GM18870 (cell line): ENCODE measurements at regions not wholly inside any gene's neighbourhood (a gene's known extent, or its start where the extent isn't known, plus 50 kb on each side); places are given as distances from the start of the nearest gene placed in this dataset.

Source experiments
- ATAC-seq: cut with Tn5 transposase; IDR thresholded peaks from one replicate; pipeline ENCODE4 v1.9.1; 2021; ENCODE audit warnings: moderate library complexity; ENCODE audit not compliant: unreplicated experiment

DNA sequence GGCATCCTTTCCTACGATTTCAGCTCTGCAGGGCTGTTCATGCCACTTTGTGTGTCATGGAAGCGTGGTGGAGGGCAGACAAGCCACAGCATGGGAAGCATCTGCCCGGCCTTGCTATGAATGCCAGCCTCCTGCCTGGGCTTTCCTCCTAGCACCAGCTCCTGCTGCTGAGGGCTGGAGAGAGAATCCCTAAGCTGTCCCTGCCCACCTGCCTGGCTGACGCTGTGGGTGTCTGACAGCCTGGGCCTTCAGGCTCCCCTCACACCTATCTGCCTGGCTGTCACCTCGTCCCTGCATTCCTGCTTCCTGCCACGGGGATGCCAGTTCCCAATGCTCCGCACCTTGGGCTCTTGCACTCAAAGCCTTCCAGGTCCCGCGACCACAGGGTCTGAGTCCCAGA, 606.5 kb upstream of the MGMT start:
- ATAC-seq, result no peak

GRCh38 chr10:128861018-128861901, 605.8 kb upstream of the MGMT start:
- no peak for ATAC-seq

- ATAC-seq, result no peak
These were observed 603.6 kb upstream of the MGMT start for GRCh38 chr10:128863411-128863810.

- no peak for ATAC-seq
These were observed 603.1 kb upstream of the MGMT start for GRCh38 chr10:128863823-128864405.

DNA sequence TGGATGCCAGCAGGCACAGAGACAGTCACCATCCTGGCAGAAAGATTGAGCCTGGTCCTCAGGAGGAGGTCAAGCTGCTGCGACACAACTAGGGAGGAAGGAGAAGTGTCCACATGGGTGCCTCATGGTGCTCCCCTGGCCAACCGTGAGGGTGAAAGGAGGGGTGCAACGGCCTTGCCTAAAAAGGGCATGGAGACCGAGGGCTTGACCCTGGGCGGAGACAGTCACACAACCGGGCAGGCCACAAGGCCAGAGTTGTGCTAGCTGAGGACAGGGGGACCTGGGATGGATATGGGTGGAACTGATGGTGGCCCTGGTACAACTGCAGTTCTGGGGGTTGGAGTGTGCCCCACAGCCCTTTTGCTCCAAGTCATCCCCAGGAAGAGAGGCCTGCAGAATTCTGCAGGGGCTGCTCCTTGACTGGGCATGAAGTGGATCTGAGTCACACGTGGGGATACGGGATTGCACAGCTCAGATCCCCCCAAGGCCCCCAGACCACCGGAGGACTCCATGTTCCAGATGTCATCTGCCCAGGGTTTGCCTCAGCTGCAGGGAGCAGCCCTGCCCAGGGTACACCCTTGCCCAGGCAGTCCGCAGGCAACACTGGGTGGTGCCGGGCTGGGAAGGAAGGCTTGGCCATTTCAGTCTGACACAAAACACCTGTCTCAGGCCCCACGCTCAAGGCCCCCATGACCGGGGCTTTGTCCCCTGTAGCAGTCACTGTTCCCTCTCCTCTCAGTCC, 602.3 kb upstream of the MGMT start:
- no peak for ATAC-seq

GRCh38 chr10:128865436-128866195, 601.4 kb upstream of the MGMT start:
- no peak for ATAC-seq

DNA sequence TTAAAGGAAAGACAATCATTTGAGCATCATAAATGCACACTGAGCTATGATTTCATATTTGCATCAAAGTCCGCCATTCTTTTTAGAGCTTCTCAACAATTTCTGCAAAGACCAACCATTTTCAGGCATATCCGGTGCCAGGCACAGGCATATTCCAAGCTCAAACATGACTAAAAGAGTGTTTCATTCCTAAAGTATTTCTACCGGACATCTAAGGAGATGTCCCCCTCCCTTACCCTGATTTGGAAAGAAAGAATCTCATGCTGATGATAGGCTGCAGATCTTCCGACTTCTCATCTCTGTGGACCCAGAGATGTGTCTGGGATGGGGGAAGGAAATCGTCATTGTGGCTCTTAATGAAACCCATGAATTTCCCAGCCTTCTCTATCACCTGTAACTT, 600.5 kb upstream of the MGMT start:
- no peak for ATAC-seq

- no peak for ATAC-seq
These were observed 599.8 kb upstream of the MGMT start for GRCh38 chr10:128867210-128867609.

DNA sequence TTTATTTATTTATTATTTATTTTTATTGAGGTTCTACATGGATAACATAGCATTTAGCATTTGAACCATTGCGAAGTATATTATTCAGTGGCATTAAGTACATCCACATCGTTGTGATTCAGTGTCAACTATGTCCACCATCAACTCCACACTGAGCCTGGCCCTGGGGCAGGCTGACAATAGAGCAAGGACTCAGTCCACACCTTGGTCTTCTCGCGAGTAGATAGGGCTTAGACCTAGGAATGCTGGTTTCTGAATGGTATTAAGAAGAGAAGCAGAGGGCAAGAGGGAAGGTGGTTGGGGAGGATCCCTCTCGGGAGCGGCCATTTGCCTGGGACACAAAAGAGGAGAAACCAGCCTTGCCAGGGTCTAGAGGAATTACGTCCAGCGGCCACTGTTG, 599.2 kb upstream of the MGMT start:
- ATAC-seq, result no peak

- no peak for ATAC-seq
These were observed 598.6 kb upstream of the MGMT start for GRCh38 chr10:128868481-128868880.

DNA sequence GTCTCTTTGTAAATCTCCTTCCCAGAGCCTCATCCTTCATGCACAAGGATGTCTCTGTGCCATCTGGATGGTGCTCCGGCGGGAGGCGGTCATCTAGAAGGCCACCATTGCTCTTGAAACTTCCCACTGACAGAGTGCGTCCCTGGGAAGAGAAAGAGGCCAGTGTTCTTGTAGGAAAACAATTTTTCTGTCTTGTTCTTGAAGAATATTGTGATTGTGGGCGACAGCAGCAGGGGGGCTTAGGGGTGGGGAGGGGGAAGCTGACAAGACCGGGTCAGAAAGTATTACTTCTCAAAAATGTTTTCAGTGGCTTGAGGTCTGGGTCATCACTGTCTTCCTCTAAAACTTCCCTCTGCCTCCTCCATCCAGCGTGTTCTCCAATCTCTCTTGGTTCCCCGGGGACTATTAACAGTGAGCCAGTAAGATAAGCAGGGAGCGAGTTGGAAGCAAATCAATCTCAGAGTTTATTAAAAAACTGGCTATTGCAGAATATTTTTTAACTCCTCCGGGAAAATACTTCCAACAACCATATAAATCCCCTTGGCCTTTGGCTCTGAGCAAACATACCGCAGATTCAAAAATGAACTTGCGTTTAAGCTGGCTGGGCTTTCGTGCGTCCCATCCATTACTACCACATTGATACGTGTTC, 597.8 kb upstream of the MGMT start:
- ATAC-seq, result no peak

DNA sequence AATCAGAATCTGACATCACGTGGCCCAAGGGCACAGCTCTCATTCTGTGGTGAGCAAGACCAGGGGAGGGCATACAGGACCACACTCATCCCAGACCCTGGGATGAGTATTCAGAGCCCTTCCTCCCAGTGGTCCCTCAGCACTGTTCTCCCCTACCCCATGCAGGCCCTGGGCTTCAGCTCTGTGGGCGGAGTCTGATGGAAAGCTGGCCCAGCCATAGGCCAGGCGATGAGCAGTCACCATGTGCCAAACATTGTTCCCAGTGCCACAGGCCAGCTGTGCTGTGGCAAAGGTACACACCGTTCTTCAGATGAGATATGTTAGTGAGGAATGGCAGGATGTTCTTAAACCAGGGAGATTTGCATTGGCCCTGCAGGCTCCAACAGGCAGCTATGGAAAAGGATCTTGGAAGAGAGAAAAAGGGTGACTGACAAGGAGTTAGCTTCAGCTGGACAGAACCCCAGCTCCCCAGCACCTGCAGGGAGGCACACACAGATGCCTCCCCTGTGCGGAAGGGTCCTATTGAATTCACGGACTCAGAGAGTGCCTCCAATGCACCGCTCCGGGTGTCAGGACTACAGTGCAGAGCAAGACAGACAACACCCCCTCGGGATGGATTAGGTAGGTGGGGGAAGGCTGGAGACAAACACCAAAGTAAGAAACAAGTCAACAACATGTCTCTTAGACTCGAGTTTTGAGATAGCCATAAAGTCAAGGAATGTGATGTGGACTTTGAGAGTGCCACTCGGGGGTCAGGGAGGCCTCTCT, 596.0 kb upstream of the MGMT start:
- no peak for ATAC-seq

DNA sequence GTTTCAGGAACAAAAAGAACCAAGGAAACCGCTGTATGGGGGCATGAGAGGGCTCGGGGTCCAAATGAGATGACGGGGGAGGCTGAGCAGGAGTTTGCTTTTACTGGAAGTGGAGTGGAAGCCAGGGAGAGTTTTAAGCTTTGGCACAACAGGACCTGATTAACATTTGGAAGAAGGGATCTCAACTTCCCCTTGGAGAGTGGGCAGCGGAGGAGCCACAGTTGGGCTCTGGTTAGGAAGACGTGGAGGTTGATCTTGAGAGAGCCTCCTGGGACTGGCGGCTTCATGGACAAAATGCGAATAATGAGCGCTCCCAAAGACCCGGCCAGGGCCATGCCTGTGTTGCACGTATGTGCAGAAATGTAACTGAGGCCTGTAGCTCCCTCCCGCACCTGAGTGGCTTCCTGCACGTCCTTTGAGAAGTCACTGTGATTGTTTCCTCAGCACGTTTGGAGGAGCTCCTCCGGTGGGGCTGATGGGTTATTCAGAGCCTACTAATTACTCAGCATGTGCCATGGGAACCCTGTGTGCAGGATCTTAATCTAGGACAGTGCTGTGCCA, 595.3 kb upstream of the MGMT start:
- ATAC-seq, result no peak

DNA sequence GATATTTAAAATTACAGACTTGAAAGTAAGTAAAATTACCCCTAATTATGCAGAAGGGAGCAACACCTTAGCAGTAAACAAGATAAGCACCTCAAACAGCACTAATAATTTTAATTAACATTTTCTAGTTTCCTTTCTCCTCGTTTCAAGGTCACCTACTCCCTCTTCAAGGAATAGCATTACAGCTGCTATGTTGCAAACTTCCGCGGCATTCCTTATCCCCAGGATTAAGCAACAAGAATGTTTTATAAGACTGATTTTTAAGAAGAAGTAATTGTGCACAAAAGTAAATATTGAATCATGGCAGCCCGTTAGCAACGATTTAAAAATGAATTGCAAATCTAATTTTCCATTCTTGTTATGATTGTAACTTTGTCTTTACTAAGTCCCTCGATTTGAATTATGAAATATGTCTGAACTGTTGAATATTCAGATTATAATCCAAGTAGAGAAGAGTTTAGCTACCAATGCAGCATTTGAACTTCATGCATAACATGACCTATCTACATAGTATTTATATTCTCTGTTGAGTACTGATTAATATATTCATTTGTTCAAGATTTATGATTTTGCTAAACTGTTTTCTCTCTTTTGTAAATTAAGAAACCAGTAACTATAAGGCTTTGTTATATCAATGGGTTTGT, 593.5 kb upstream of the MGMT start:
- ATAC-seq, result no peak

DNA sequence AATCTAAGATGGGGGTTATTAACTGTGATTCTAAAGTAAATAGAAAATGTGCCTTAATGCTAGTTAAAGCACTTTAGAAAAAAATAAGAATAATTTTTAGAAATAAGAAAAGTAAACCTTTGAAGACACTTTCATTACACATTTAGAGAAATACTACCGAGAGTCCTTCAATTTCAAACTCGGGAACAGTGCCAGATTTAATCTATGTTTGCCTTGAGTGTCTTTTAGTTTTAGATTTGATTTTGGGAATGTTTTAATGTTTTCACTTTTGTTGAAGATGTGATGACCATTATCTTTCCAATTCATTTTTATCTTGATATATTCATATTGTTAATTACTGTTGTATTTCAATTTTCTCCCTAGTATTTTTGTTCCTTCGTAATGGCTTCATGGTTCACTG, 592.7 kb upstream of the MGMT start:
- no peak for ATAC-seq

- ATAC-seq, result no peak
These were observed 591.9 kb upstream of the MGMT start for GRCh38 chr10:128875030-128875744.

- no peak for ATAC-seq
These were observed 590.9 kb upstream of the MGMT start for GRCh38 chr10:128875956-128876736.

GRCh38 chr10:128877141-128877540, 589.9 kb upstream of the MGMT start:
- ATAC-seq, result no peak
